ENCODE measurements at regions not wholly inside any gene's neighbourhood (a gene's known extent, or its start where the extent isn't known, plus 50 kb on each side); places are given as distances from the start of the nearest gene placed in this dataset.

- TF ChIP-seq CTCF (IDR thresholded peaks at IDR 0.05) = no peak
- TF ChIP-seq POLR2A (IDR thresholded peaks at IDR 0.05) = no peak
Observed at GRCh38 chr20:50298554-50299324, 108.1 kb downstream of the CEBPB start.

All from adrenal gland (tissue), 5 donors.